ENCODE measurements at regions not wholly inside any gene's neighbourhood (a gene's known extent, or its start where the extent isn't known, plus 50 kb on each side); places are given as distances from the start of the nearest gene placed in this dataset.

DNA sequence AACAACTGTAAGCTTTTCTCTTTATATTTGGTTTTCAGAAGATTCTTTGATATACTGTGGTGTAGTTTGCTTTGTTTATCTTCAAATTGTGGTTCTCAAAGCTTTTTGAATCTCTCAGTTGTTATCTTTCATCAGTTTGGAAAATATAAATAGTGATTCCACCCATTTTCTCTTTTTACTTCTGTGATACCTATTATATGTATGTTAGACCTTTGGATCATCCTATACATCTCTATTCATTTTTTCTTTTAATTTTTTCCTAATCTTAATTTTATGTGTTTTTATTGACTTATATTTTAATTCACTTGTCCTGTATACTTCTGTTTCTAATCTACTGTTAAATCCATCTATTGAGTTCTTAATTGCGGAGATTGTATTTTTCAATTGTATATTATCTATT lies 160.7 kb upstream of the COL8A1 start:
- Histone ChIP-seq H3K9me2 (replicated peaks; ENCODE audit: low read depth, low read length) (no peaks in the 10 kb centered on the region), H3F3A (ENCODE audit: low read depth) (no peaks in the 10 kb centered on the region), H3K4me1 (ENCODE audit: insufficient read depth, low read length, poor library complexity, severe bottlenecking) (no peaks in the 10 kb centered on the region), H4K20me1 (ENCODE audit: insufficient read depth, low read length, poor library complexity, severe bottlenecking) (no peaks in the 10 kb centered on the region), H3K4me2 (ENCODE audit: low read depth, low read length, poor library complexity, severe bottlenecking) (no peak overlapping the region), H3K9me3 (ENCODE audit: insufficient read depth, low read depth, low read length) (0 out of 2 replicates have a peak, but pooled peaks cover 6% of the 10 kb centered on the region), H3K9ac (ENCODE audit: low read depth, low read length, poor library complexity, severe bottlenecking) (no peak overlapping the region), H3K27me3 (ENCODE audit: insufficient read depth, low read length, poor library complexity, severe bottlenecking) (no peaks in the 10 kb centered on the region), H2AFZ (ENCODE audit: low read length) (no peak overlapping the region), H3K4me3 (ENCODE audit: low read length, poor library complexity, severe bottlenecking) (no peak overlapping the region), H3K36me3 (ENCODE audit: insufficient read depth, low read length) (no peaks in the 10 kb centered on the region), H3K79me2 (ENCODE audit: insufficient read depth, low read length) (no peaks in the 10 kb centered on the region)
- no peak for TF ChIP-seq EZH2phosphoT487 (IDR thresholded peaks at IDR 0.05; ENCODE audit: borderline replicate concordance)
- TF ChIP-seq, protein P1, sequence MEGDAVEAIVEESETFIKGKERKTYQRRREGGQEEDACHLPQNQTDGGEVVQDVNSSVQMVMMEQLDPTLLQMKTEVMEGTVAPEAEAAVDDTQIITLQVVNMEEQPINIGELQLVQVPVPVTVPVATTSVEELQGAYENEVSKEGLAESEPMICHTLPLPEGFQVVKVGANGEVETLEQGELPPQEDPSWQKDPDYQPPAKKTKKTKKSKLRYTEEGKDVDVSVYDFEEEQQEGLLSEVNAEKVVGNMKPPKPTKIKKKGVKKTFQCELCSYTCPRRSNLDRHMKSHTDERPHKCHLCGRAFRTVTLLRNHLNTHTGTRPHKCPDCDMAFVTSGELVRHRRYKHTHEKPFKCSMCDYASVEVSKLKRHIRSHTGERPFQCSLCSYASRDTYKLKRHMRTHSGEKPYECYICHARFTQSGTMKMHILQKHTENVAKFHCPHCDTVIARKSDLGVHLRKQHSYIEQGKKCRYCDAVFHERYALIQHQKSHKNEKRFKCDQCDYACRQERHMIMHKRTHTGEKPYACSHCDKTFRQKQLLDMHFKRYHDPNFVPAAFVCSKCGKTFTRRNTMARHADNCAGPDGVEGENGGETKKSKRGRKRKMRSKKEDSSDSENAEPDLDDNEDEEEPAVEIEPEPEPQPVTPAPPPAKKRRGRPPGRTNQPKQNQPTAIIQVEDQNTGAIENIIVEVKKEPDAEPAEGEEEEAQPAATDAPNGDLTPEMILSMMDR (conservative IDR thresholded peaks at IDR 0.05; ENCODE audit: low read length) = no peak

DNA sequence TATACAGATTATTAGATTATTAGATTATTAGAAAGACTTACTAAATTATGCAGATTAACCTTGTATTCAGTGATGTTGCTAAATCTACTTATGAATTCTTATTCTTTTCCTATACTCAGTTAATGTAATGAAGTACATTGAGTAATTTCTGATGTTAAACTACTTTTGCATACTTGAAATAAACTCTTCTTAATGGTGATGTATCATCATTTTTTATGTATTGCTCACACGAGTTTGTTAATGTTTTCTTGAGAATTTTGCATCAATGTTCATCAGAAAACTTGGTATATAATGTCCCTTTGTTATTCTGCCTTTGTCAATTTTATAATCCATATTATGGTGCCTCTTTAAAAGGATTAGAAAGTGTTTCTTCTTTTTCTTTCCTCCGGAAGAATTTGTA lies 163.2 kb upstream of the COL8A1 start:
- Histone ChIP-seq H3K4me3 (ENCODE audit: low read length, poor library complexity, severe bottlenecking) (no peak overlapping the region), H4K20me1 (ENCODE audit: insufficient read depth, low read length, poor library complexity, severe bottlenecking) (no peaks in the 10 kb centered on the region), H3K27me3 (ENCODE audit: insufficient read depth, low read length, poor library complexity, severe bottlenecking) (no peaks in the 10 kb centered on the region)

DNA sequence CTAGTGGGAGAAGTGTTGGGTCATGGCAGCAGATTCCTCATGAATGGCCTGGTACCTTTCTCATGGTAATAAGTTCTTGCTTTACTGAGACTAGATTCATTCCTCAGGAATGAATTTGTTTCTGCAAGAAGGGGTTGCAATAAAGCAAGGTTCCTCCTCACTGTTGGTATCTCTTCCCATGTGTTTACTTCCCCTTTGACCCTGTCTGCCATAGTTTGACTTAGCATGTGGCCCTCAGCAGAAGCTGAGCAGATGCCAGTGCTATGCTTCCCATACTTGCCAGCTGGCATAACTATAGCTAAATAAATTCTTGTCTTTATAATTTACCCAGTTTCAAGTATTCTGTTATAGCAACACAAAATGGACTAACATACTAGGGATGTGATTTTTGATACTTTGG lies 163.6 kb upstream of the COL8A1 start:
- Histone ChIP-seq H3F3A (ENCODE audit: low read depth) (no peaks in the 10 kb centered on the region), H2AFZ (ENCODE audit: low read length) (no peak overlapping the region), H3K9me3 (ENCODE audit: insufficient read depth, low read depth, low read length) (0 out of 2 replicates have a peak, but pooled peaks cover 6% of the 10 kb centered on the region), H3K4me3 (ENCODE audit: low read length, poor library complexity, severe bottlenecking) (no peak overlapping the region), H3K4me2 (ENCODE audit: low read depth, low read length, poor library complexity, severe bottlenecking) (no peak overlapping the region), H3K27me3 (ENCODE audit: insufficient read depth, low read length, poor library complexity, severe bottlenecking) (no peaks in the 10 kb centered on the region), H3K9ac (ENCODE audit: low read depth, low read length, poor library complexity, severe bottlenecking) (no peak overlapping the region), H3K36me3 (ENCODE audit: insufficient read depth, low read length) (no peaks in the 10 kb centered on the region), H3K79me2 (ENCODE audit: insufficient read depth, low read length) (no peaks in the 10 kb centered on the region), H3K4me1 (ENCODE audit: insufficient read depth, low read length, poor library complexity, severe bottlenecking) (no peaks in the 10 kb centered on the region), H4K20me1 (ENCODE audit: insufficient read depth, low read length, poor library complexity, severe bottlenecking) (no peaks in the 10 kb centered on the region), H3K9me2 (replicated peaks; ENCODE audit: low read depth, low read length) (no peaks in the 10 kb centered on the region)
- TF ChIP-seq EZH2phosphoT487 (IDR thresholded peaks at IDR 0.05; ENCODE audit: borderline replicate concordance) = no peak
- TF ChIP-seq, protein P1 (conservative IDR thresholded peaks at IDR 0.05; ENCODE audit: low read length) = no peak

More for the DNA sequence above, 163.2 kb upstream of the COL8A1 start:
- H2AFZ ChIP-seq (ENCODE audit: low read length) = no peak overlapping the region
- no peaks in the 10 kb centered on the region for H3K9me2 ChIP-seq (replicated peaks; ENCODE audit: low read depth, low read length)
- no peaks in the 10 kb centered on the region for H3K36me3 ChIP-seq (ENCODE audit: insufficient read depth, low read length)
- no peak for TF ChIP-seq EZH2phosphoT487 (IDR thresholded peaks at IDR 0.05; ENCODE audit: borderline replicate concordance)
- TF ChIP-seq, protein P1 (conservative IDR thresholded peaks at IDR 0.05; ENCODE audit: low read length) = no peak
- no peak overlapping the region for H3K9ac ChIP-seq (ENCODE audit: low read depth, low read length, poor library complexity, severe bottlenecking)
- H3F3A ChIP-seq (ENCODE audit: low read depth) = no peaks in the 10 kb centered on the region
- no peak overlapping the region for H3K4me2 ChIP-seq (ENCODE audit: low read depth, low read length, poor library complexity, severe bottlenecking)
- H3K4me1 ChIP-seq (ENCODE audit: insufficient read depth, low read length, poor library complexity, severe bottlenecking) = no peaks in the 10 kb centered on the region
- H3K79me2 ChIP-seq (ENCODE audit: insufficient read depth, low read length) = no peaks in the 10 kb centered on the region
- 0 out of 2 replicates have a peak, but pooled peaks cover 6% of the 10 kb centered on the region for H3K9me3 ChIP-seq (ENCODE audit: insufficient read depth, low read depth, low read length)
